GM12874 (cell line): ENCODE measurements at regions not wholly inside any gene's neighbourhood (a gene's known extent, or its start where the extent isn't known, plus 50 kb on each side); places are given as distances from the start of the nearest gene placed in this dataset.

Source experiments
- CTCF ChIP-seq: IDR thresholded peaks from 2 replicates; pipeline ENCODE4 v1.5.1; 2011; ENCODE audit warnings: low read depth, mild to moderate bottlenecking, control low read depth, low read length, moderate library complexity; ENCODE audit not compliant: insufficient read depth

- TF ChIP-seq CTCF, result no peak
Observed at GRCh38 chr4:180870623-180871022, 1372.6 kb upstream of the TENM3 start.

- TF ChIP-seq CTCF, result no peak
Observed at GRCh38 chr4:180898305-180898704, 1344.9 kb upstream of the TENM3 start.

- TF ChIP-seq CTCF, result no peak
Observed at GRCh38 chr4:180900781-180901180, 1342.4 kb upstream of the TENM3 start.

- TF ChIP-seq CTCF, result peak; percentile 39; the same call in 1 of the 2 replicates
Observed at GRCh38 chr4:180909279-180909678, 1333.9 kb upstream of the TENM3 start.

- no peak for TF ChIP-seq CTCF
Observed at GRCh38 chr4:180913750-180914149, 1329.5 kb upstream of the TENM3 start.

GRCh38 chr4:180923486-180923885 is 1319.7 kb upstream of the TENM3 start:
- TF ChIP-seq CTCF, result no peak

- no peak for TF ChIP-seq CTCF
Observed at GRCh38 chr4:180925805-180926204, 1317.4 kb upstream of the TENM3 start.

- TF ChIP-seq CTCF, result no peak
Observed at GRCh38 chr4:180926277-180926676, 1316.9 kb upstream of the TENM3 start.
